HG02763 (cell line): ENCODE measurements at regions not wholly inside any gene's neighbourhood (a gene's known extent, or its start where the extent isn't known, plus 50 kb on each side); places are given as distances from the start of the nearest gene placed in this dataset.
"Not testable (repeated sequence)": the region's sequence is repeated elsewhere in the genome, so short reads cannot be mapped to it uniquely, and the experiment has no call there.

Source experiments
- ATAC-seq: cut with Tn5 transposase; IDR thresholded peaks from one replicate; pipeline ENCODE4 v1.9.1; 2021; ENCODE audit warnings: mild to moderate bottlenecking, moderate library complexity; ENCODE audit not compliant: unreplicated experiment

DNA sequence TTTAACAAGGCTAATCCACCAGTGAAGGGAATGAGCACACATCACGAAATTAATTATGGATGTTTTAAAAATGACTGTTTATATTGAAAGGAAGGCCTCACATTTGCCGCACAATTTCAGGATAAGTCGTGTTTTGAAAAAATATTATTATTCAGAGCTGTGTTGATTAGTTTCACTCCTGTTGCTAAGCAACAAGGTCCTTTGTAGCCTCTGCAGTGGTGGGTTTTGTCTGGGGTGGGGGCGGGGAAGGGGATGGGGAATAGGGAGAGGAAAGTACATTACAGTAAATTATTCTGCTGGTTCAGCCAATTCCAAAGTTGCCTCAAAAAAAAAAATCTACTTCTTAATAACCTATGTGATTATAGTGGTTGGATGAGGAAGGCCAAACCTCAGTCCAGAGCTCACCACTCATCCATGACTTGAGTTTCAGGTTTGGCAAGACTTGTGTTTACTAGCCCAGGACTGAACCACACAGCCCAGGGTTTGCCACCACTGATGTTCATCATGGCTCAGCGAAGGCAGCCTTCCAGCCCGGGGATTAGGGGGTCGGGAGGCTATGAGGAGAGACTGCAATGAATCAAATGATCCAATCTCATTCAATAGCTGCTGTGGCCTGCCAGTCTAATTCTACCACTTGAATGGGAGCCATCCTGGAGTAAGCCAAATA, 162.5 kb upstream of the ATP6AP2 start:
- no peak for ATAC-seq

GRCh38 chrX:40415675-40416074, 165.1 kb upstream of the ATP6AP2 start:
- ATAC-seq = no peak

DNA sequence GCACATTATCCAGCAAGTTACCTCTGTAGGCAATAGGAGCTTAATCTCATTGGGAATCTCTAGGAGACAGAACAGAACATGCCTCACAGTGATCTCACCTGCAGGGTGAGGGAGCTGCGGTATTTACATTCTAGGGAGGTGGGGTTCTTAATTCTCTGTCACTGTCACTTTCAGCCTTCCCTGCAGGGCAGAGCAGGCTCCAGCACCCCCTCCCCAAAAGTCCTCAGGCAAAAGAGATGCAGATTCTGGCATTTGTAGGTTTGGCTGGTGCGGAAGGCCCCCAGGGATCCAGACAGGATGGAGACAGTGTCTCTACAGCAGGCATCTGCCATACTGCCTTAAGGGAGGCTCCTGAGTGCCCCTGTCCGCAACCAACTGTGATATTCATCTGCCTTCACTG, 166.4 kb upstream of the ATP6AP2 start:
- no peak for ATAC-seq

GRCh38 chrX:40411340-40412111, 169.2 kb upstream of the ATP6AP2 start:
- ATAC-seq = no peak

DNA sequence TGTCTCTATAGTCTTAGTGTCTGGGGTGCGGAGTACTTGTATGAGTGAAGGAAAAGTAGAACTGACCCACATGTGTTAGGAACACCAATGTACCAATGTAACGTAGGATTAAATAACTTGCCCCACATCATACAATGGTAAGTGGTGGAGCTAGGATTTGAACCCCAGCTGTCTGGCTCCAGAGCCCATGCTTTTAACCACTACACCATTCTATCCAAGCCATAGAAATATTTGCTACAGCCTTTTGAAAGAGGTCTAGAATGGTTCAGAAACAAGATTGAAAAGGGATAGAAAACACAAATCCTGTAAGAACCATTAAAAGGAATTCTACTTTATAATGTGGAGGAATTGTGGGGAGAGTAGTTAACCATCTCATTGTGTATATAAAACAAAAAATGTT, 169.9 kb upstream of the ATP6AP2 start:
- ATAC-seq = no peak

DNA sequence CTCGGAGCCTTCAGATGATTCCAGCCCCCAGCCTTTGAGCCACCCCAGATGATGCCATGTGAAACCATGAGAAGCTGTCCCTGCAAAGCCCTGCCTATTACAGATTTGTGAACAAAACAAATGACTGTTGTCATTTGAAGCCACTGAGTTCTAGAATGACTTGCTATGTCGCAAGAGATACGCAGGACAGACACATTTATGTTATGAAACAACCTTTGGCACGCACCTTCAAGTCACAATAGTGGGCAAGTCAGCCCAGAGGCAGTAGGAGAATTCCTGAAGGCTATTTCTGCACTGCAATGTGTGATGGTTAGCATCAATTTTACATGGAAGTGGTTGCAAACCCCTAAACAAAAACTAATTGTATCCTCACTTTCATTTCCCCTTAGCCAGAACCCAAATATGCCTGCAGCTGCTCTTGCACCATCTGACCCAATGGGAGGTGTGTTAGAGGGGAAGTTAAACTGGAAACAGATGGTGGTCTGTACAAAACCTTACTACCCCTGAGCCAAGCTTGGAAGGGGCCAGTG, 174.4 kb upstream of the ATP6AP2 start:
- no peak for ATAC-seq

DNA sequence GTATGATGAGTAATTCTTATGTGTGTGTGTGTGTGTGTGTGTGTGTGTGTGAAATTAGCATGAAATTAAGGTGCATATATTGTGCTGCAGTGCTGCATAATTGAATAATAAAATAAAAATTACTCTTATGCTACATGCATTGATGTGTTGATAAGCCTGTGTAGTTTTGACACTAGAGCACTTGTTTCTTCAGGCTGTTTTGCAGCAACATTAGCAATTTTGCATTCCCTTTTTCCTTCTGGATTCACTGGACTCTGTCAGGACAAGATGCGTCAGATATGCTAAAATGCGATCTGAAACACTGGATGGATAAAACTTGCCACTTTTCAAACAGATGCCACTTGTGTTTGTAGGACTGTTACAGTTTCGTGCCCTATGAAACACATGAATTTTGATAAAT, 175.4 kb upstream of the ATP6AP2 start:
- ATAC-seq = no peak

- ATAC-seq = no peak
These were observed 177.0 kb upstream of the ATP6AP2 start for GRCh38 chrX:40403757-40404156.

DNA sequence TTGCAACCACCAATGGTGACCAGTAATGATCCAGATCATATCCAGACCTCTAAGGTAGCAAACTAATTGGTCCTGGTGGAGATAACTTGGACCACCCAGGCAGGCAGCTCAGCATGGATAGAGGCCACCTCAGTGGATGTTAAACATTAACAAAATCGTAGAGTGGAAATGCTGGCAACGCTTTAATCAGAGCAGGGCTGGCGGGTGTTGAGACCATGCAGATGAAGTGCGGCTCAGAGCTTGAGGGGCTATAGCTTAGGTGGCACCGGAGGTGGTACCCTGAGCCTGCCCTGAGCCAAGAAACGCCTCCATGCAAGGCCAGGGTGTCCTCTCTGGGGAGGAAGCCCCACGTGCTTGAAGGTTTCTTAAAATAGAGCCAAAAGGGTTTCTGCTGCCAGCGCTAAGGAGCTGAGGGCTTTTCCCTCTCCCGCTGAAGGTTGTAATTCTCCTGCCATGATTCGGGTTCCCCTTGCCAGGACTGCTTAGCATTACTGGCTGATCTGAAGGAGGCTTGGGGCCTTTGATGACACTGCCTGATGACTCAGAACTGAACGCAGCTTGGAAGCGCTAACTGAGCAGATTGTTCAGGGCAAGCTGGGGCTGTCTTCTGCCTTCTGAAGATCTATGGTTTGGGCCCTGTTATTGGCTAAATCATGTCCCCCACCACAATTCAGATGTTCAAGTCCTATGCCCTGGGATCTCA, 177.8 kb upstream of the ATP6AP2 start:
- ATAC-seq = peak; percentile 56

GRCh38 chrX:40395102-40395501, 185.7 kb upstream of the ATP6AP2 start:
- no peak for ATAC-seq

- ATAC-seq = no peak
These were observed 186.5 kb upstream of the ATP6AP2 start for GRCh38 chrX:40394302-40394701.

- ATAC-seq = no peak
These were observed 188.2 kb upstream of the ATP6AP2 start for GRCh38 chrX:40392599-40392998.

DNA sequence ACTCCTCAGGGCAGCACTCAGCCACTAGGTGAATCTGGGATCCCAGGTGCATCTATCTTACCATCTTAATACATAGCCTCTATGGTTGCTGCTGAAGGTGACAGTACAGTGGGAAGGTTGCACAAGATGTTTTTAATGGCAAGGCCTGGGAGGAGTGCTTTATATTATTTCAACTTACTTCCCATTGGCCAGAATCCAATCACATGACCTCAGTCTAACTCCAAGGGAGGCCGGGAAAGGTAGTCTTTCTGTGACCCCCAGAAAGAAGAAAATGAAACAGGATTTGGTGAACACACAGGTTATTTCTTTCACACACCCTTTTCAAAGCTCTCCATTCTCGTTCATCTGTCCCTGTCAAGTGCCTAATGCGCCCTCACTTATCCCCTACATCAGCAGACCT, 189.1 kb upstream of the ATP6AP2 start:
- ATAC-seq = no peak

- no peak for ATAC-seq
These were observed 191.2 kb upstream of the ATP6AP2 start for GRCh38 chrX:40389555-40389954.

DNA sequence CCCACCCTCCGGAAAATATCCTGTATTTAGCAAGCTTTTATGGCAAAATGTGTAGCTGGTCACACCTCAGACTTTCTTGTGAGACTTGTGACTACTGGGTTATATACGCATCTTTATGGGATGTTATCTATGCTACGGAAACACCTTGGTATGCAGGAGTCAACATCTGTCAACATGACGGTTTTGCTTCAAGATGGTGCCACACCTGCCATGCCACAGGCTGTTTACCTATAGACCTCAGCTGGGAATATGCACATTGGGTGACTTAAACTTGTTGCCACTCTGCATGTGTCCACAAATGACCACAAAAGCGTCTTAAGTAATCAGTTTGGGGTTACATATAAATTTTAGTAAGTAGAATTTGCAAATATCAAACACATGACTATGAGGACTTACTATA, 192.3 kb upstream of the ATP6AP2 start:
- ATAC-seq = no peak

GRCh38 chrX:40387869-40388268, 192.9 kb upstream of the ATP6AP2 start:
- ATAC-seq = not testable (repeated sequence)

- not testable (repeated sequence) for ATAC-seq
These were observed 193.5 kb upstream of the ATP6AP2 start for GRCh38 chrX:40387311-40387710.

GRCh38 chrX:40385682-40386081, 195.1 kb upstream of the ATP6AP2 start:
- ATAC-seq = no peak

DNA sequence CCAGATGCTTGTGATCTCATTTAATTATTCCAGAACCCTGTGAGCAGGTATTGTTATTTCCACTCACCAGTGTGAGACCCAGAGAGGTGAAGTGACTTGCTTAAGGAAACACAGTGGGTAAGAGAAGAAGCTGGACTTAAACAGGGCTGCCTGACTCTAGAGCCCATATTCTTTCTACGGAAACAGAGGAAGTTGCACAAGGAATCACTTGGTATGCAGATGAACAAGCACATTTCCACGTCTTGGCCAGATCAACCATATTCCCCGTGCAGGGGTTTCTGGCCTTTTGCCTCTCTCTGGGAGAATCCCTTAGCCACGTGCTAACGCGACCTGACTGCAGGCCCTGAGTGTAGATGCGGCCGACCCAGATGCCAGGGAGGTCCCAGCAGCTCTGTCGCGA, 195.5 kb upstream of the ATP6AP2 start:
- ATAC-seq = no peak

DNA sequence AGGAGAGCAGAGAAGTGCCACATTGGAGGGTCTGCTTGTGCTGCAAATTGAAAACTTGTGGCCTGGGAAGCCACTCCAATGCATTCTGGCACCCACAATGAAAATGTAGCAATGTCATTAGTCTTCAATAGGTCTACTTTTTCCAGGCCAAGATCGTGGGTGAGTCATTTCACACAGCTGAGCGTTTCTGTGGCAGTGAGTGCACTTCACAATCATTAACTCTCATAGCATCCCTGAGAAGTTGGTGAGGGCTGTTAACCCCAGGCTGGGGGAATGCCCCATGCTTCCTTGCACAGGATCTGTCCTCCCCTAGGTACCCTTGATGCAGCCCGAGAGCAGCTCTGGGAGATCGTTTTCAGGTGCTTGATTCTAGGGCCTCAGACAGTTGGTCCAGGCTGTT, 196.8 kb upstream of the ATP6AP2 start:
- ATAC-seq = no peak

GRCh38 chrX:40383360-40383759, 197.4 kb upstream of the ATP6AP2 start:
- ATAC-seq = no peak
